Vagina (tissue), 2 donors: ENCODE measurements at regions not wholly inside any gene's neighbourhood (a gene's known extent, or its start where the extent isn't known, plus 50 kb on each side); places are given as distances from the start of the nearest gene placed in this dataset.

Experiments
- DNase-seq, 2 donors: peaks; one replicate each; pipeline ENCODE4 v3.0.0-alpha.2; 2017; ENCODE audit errors: extremely low spot score in 2 of 2
- H3K27ac ChIP-seq: fragments of 200-600 bp; sonication (generic); one replicate; pipeline ENCODE4 v1.5.1; 2019
- H3K27me3 ChIP-seq: fragments of 200-600 bp; sonication (generic); one replicate; pipeline ENCODE4 v1.5.1; 2019
- H3K36me3 ChIP-seq, 2 donors: fragments of 200-600 bp; sonication (generic); one replicate each; pipeline ENCODE4 v1.5.1; 2017 to 2019
- H3K4me1 ChIP-seq: fragments of 200-600 bp; sonication (generic); one replicate; pipeline ENCODE4 v1.5.1; 2019
- H3K4me3 ChIP-seq, 2 donors: fragments of 200-600 bp; sonication (generic); 1 replicate in 1 of 2; 2 replicates in 1 of 2; pipeline ENCODE4 v1.5.1; 2016 to 2019
- H3K9me3 ChIP-seq: fragments of 200-600 bp; sonication (generic); one replicate; pipeline ENCODE4 v1.5.1; 2019
- CTCF ChIP-seq, 3 experiments: fragments of 450-650 bp in 2 of 3; fragments of 200-600 bp in 1 of 3; sonication (generic) in 1 of 3; IDR thresholded peaks; one replicate each; pipeline ENCODE4 v1.5.1; 2017 to 2019; ENCODE audit warnings: antibody characterized with exemption in 3 of 3, mild to moderate bottlenecking in 2 of 3, moderate library complexity in 2 of 3
- POLR2A ChIP-seq, 2 donors: fragments of 450-650 bp; IDR thresholded peaks; one replicate each; pipeline ENCODE4 v1.6.1; 2017; ENCODE audit warnings: antibody characterized with exemption in 2 of 2, mild to moderate bottlenecking in 2 of 2, moderate library complexity in 2 of 2
- POLR2AphosphoS5 ChIP-seq, 2 donors: sonication (generic); formaldehyde crosslinking; IDR thresholded peaks; one replicate each; pipeline ENCODE4 v1.9.0; 2017; ENCODE audit warnings: antibody characterized with exemption in 2 of 2, mild to moderate bottlenecking in 2 of 2, low read depth in 1 of 2; ENCODE audit not compliant: insufficient read depth in 1 of 2
- intact Hi-C: fragments of 100-400 bp; cut with DNase I; formaldehyde crosslinking; loops from one replicate; pipeline ENCODE4 v1.15.1; 2023

GRCh38 chr2:105683011-105683492 lies 61.7 kb upstream of the NCK2 start:
- TF ChIP-seq CTCF (IDR thresholded peaks at IDR 0.05), result no peak

GRCh38 chr2:105682401-105682800 lies 62.3 kb upstream of the NCK2 start:
- Histone ChIP-seq H3K9me3 (no peaks in the 10 kb centered on the region), H3K27me3 (no peaks in the 10 kb centered on the region), H3K27ac (no peak overlapping the region), H3K4me3 (no peak overlapping the region), H3K36me3 (no peaks in the 10 kb centered on the region), H3K4me1 (no peaks in the 10 kb centered on the region)
- intact Hi-C loops, result no loop called here
- DNase-seq, result peak in 1 of 2 donors; percentile 3
- TF ChIP-seq POLR2A (IDR thresholded peaks at IDR 0.05) (no peak), CTCF (IDR thresholded peaks at IDR 0.05) (no peak), POLR2AphosphoS5 (IDR thresholded peaks at IDR 0.05; ENCODE audit: insufficient read depth in 1 of 2, low read depth in 1 of 2) (no peak)

More at GRCh38 chr2:105683011-105683492, 61.7 kb upstream of the NCK2 start:
- Histone ChIP-seq H3K9me3 (no peaks in the 10 kb centered on the region), H3K36me3 (no peaks in the 10 kb centered on the region), H3K27ac (no peak overlapping the region), H3K4me3 (no peak overlapping the region), H3K27me3 (no peaks in the 10 kb centered on the region), H3K4me1 (no peaks in the 10 kb centered on the region)
- DNase-seq, result no peak
- intact Hi-C loops, result no loop called here

- H3K27me3 ChIP-seq, result no peaks in the 10 kb centered on the region
- H3K9me3 ChIP-seq, result no peaks in the 10 kb centered on the region
- H3K4me3 ChIP-seq, result no peak overlapping the region
- peak in 1 of 2 donors; percentile 8 for DNase-seq
- no peak overlapping the region for H3K27ac ChIP-seq
- no peaks in the 10 kb centered on the region for H3K4me1 ChIP-seq
- TF ChIP-seq POLR2A (IDR thresholded peaks at IDR 0.05) (no peak), POLR2AphosphoS5 (IDR thresholded peaks at IDR 0.05; ENCODE audit: insufficient read depth in 1 of 2, low read depth in 1 of 2) (no peak), CTCF (IDR thresholded peaks at IDR 0.05) (no peak)
- intact Hi-C loops, result no loop called here
- H3K36me3 ChIP-seq, result no peaks in the 10 kb centered on the region
Measured at GRCh38 chr2:105681927-105682326, 62.8 kb upstream of the NCK2 start.

GRCh38 chr2:105680357-105680756 lies 64.4 kb upstream of the NCK2 start:
- peak in 1 of 2 donors; percentile 72 for DNase-seq
- TF ChIP-seq POLR2AphosphoS5 (IDR thresholded peaks at IDR 0.05; ENCODE audit: insufficient read depth in 1 of 2, low read depth in 1 of 2) (no peak), POLR2A (IDR thresholded peaks at IDR 0.05) (no peak), CTCF (IDR thresholded peaks at IDR 0.05) (no peak)
- no peaks in the 10 kb centered on the region for H3K27me3 ChIP-seq
- H3K4me1 ChIP-seq, result no peaks in the 10 kb centered on the region
- no peak overlapping the region for H3K4me3 ChIP-seq
- no peaks in the 10 kb centered on the region for H3K36me3 ChIP-seq
- H3K9me3 ChIP-seq, result no peaks in the 10 kb centered on the region
- intact Hi-C loops, result no loop called here
- no peak overlapping the region for H3K27ac ChIP-seq

GRCh38 chr2:105678346-105678745 lies 66.4 kb upstream of the NCK2 start:
- no peak for TF ChIP-seq POLR2AphosphoS5 (IDR thresholded peaks at IDR 0.05; ENCODE audit: insufficient read depth in 1 of 2, low read depth in 1 of 2)
- DNase-seq, result peak in 1 of 2 donors; percentile 8
- intact Hi-C loops, result no loop called here

More at GRCh38 chr2:105678346-105678745, 66.4 kb upstream of the NCK2 start:
- no peaks in the 10 kb centered on the region for H3K4me1 ChIP-seq
- no peaks in the 10 kb centered on the region for H3K36me3 ChIP-seq
- no peak overlapping the region for H3K4me3 ChIP-seq
- no peaks in the 10 kb centered on the region for H3K9me3 ChIP-seq
- H3K27me3 ChIP-seq, result no peaks in the 10 kb centered on the region
- no peak overlapping the region for H3K27ac ChIP-seq
